Vagina (tissue), 2 donors: ENCODE measurements at regions not wholly inside any gene's neighbourhood (a gene's known extent, or its start where the extent isn't known, plus 50 kb on each side); places are given as distances from the start of the nearest gene placed in this dataset.

Source experiments
- DNase-seq, 2 donors: peaks; one replicate each; pipeline ENCODE4 v3.0.0-alpha.2; 2017; ENCODE audit errors: extremely low spot score in 2 of 2
- H3K27ac ChIP-seq: fragments of 200-600 bp; sonication (generic); one replicate; pipeline ENCODE4 v1.5.1; 2019
- H3K27me3 ChIP-seq: fragments of 200-600 bp; sonication (generic); one replicate; pipeline ENCODE4 v1.5.1; 2019
- H3K36me3 ChIP-seq, 2 donors: fragments of 200-600 bp; sonication (generic); one replicate each; pipeline ENCODE4 v1.5.1; 2017 to 2019
- H3K4me1 ChIP-seq: fragments of 200-600 bp; sonication (generic); one replicate; pipeline ENCODE4 v1.5.1; 2019
- H3K4me3 ChIP-seq, 2 donors: fragments of 200-600 bp; sonication (generic); 1 replicate in 1 of 2; 2 replicates in 1 of 2; pipeline ENCODE4 v1.5.1; 2016 to 2019
- H3K9me3 ChIP-seq: fragments of 200-600 bp; sonication (generic); one replicate; pipeline ENCODE4 v1.5.1; 2019
- CTCF ChIP-seq, 3 experiments: fragments of 450-650 bp in 2 of 3; fragments of 200-600 bp in 1 of 3; sonication (generic) in 1 of 3; IDR thresholded peaks; one replicate each; pipeline ENCODE4 v1.5.1; 2017 to 2019; ENCODE audit warnings: antibody characterized with exemption in 3 of 3, mild to moderate bottlenecking in 2 of 3, moderate library complexity in 2 of 3
- POLR2A ChIP-seq, 2 donors: fragments of 450-650 bp; IDR thresholded peaks; one replicate each; pipeline ENCODE4 v1.6.1; 2017; ENCODE audit warnings: antibody characterized with exemption in 2 of 2, mild to moderate bottlenecking in 2 of 2, moderate library complexity in 2 of 2
- POLR2AphosphoS5 ChIP-seq, 2 donors: sonication (generic); formaldehyde crosslinking; IDR thresholded peaks; one replicate each; pipeline ENCODE4 v1.9.0; 2017; ENCODE audit warnings: antibody characterized with exemption in 2 of 2, mild to moderate bottlenecking in 2 of 2, low read depth in 1 of 2; ENCODE audit not compliant: insufficient read depth in 1 of 2
- intact Hi-C: fragments of 100-400 bp; cut with DNase I; formaldehyde crosslinking; loops from one replicate; pipeline ENCODE4 v1.15.1; 2023

- DNase-seq: no peak
- no peak overlapping the region for H3K27ac ChIP-seq
- no peaks in the 10 kb centered on the region for H3K27me3 ChIP-seq
- no peak overlapping the region for H3K4me3 ChIP-seq
- no peaks in the 10 kb centered on the region for H3K36me3 ChIP-seq
- intact Hi-C loops: no loop called here
- H3K4me1 ChIP-seq: no peaks in the 10 kb centered on the region
- H3K9me3 ChIP-seq: no peaks in the 10 kb centered on the region
- TF ChIP-seq POLR2AphosphoS5 (IDR thresholded peaks at IDR 0.05; ENCODE audit: insufficient read depth in 1 of 2, low read depth in 1 of 2): no peak
- TF ChIP-seq POLR2A (IDR thresholded peaks at IDR 0.05): no peak
- no peak for TF ChIP-seq CTCF (IDR thresholded peaks at IDR 0.05)
Measured at GRCh38 chr6:147728903-147729302, 220.4 kb downstream of the SAMD5 start.

GRCh38 chr6:147733686-147734085, 225.2 kb downstream of the SAMD5 start:
- intact Hi-C loops: no loop called here
- no peak for TF ChIP-seq CTCF (IDR thresholded peaks at IDR 0.05)
- no peak for TF ChIP-seq POLR2A (IDR thresholded peaks at IDR 0.05)
- no peak for TF ChIP-seq POLR2AphosphoS5 (IDR thresholded peaks at IDR 0.05; ENCODE audit: insufficient read depth in 1 of 2, low read depth in 1 of 2)
- Histone ChIP-seq H3K27me3 (no peaks in the 10 kb centered on the region), H3K4me3 (no peak overlapping the region), H3K27ac (no peak overlapping the region), H3K9me3 (no peaks in the 10 kb centered on the region), H3K4me1 (no peaks in the 10 kb centered on the region), H3K36me3 (no peaks in the 10 kb centered on the region)
- DNase-seq: no peak

- TF ChIP-seq POLR2A (IDR thresholded peaks at IDR 0.05) (no peak), CTCF (IDR thresholded peaks at IDR 0.05) (no peak), POLR2AphosphoS5 (IDR thresholded peaks at IDR 0.05; ENCODE audit: insufficient read depth in 1 of 2, low read depth in 1 of 2) (no peak)
- DNase-seq: no peak
- Histone ChIP-seq H3K27me3 (no peaks in the 10 kb centered on the region), H3K27ac (no peak overlapping the region), H3K4me1 (no peaks in the 10 kb centered on the region), H3K4me3 (no peak overlapping the region), H3K36me3 (no peaks in the 10 kb centered on the region), H3K9me3 (no peaks in the 10 kb centered on the region)
- intact Hi-C loops: no loop called here
Measured at GRCh38 chr6:147734151-147734550, 225.7 kb downstream of the SAMD5 start.

GRCh38 chr6:147735924-147736323, 227.4 kb downstream of the SAMD5 start:
- no peak for TF ChIP-seq POLR2AphosphoS5 (IDR thresholded peaks at IDR 0.05; ENCODE audit: insufficient read depth in 1 of 2, low read depth in 1 of 2)
- TF ChIP-seq POLR2A (IDR thresholded peaks at IDR 0.05): no peak
- no peak for TF ChIP-seq CTCF (IDR thresholded peaks at IDR 0.05)
- Histone ChIP-seq H3K27ac (no peak overlapping the region), H3K4me1 (no peaks in the 10 kb centered on the region), H3K4me3 (no peak overlapping the region), H3K36me3 (no peaks in the 10 kb centered on the region), H3K27me3 (no peaks in the 10 kb centered on the region), H3K9me3 (no peaks in the 10 kb centered on the region)
- intact Hi-C loops: no loop called here
- DNase-seq: no peak

- Histone ChIP-seq H3K27me3 (no peaks in the 10 kb centered on the region), H3K9me3 (no peaks in the 10 kb centered on the region), H3K4me3 (no peak overlapping the region), H3K4me1 (no peaks in the 10 kb centered on the region), H3K27ac (no peak overlapping the region), H3K36me3 (no peaks in the 10 kb centered on the region)
- TF ChIP-seq POLR2A (IDR thresholded peaks at IDR 0.05) (no peak), CTCF (IDR thresholded peaks at IDR 0.05) (no peak), POLR2AphosphoS5 (IDR thresholded peaks at IDR 0.05; ENCODE audit: insufficient read depth in 1 of 2, low read depth in 1 of 2) (no peak)
- intact Hi-C loops: no loop called here
- no peak for DNase-seq
Measured at GRCh38 chr6:147737115-147737514, 228.6 kb downstream of the SAMD5 start.
